ENCODE measurements at regions not wholly inside any gene's neighbourhood (a gene's known extent, or its start where the extent isn't known, plus 50 kb on each side); places are given as distances from the start of the nearest gene placed in this dataset.

- ATAC-seq (ENCODE audit: insufficient read depth, low FRiP score), result no peak
- WGBS, 2 donors, result 82 to 85% methylated on average over 6 of the region's 6 CpGs
Observed at GRCh38 chr4:153110739-153111138, 93.5 kb upstream of the TRIM2 start.

GRCh38 chr4:153111426-153112040 lies 92.7 kb upstream of the TRIM2 start:
- 92 to 93% methylated on average over 10 of the region's 10 CpGs for WGBS, 2 donors
- no peaks in the 10 kb centered on the region for H3K9me3 ChIP-seq (ENCODE audit: control insufficient read depth in 4 of 4, insufficient read depth in 3 of 4, low read length in 3 of 4)
- no peak for TF ChIP-seq CTCF (IDR thresholded peaks at IDR 0.05; ENCODE audit: control extremely low read depth, extremely low read depth)
- ATAC-seq (ENCODE audit: insufficient read depth, low FRiP score) (no peak), DNase-seq (no peak)
- H3K36me3 ChIP-seq (ENCODE audit: control insufficient read depth in 4 of 4, insufficient read depth in 4 of 4, low read length in 4 of 4), result no peaks in the 10 kb centered on the region
- H3K9ac ChIP-seq (ENCODE audit: insufficient read depth in 1 of 2, low read length in 2 of 2), result no peak overlapping the region
- no peaks in the 10 kb centered on the region for H3K27me3 ChIP-seq (ENCODE audit: control insufficient read depth in 3 of 3, insufficient read depth in 3 of 3, low read length in 2 of 3)
- peaks cover 0 to 9% (median 0%) of the 10 kb centered on the region in 5 donors for H3K4me1 ChIP-seq (ENCODE audit: control insufficient read depth in 5 of 5, insufficient read depth in 5 of 5, low read length in 5 of 5)
- H3K27ac ChIP-seq (ENCODE audit: low read depth in 1 of 2, low read length in 1 of 2), result no peak overlapping the region
- H3K4me3 ChIP-seq, result no peak overlapping the region

More at GRCh38 chr4:153110739-153111138, 93.5 kb upstream of the TRIM2 start:
- Histone ChIP-seq H3K27ac (ENCODE audit: low read depth in 1 of 2, low read length in 1 of 2) (no peak overlapping the region), H3K9me3 (ENCODE audit: control insufficient read depth in 4 of 4, insufficient read depth in 3 of 4, low read length in 3 of 4) (no peaks in the 10 kb centered on the region), H3K4me3 (no peak overlapping the region), H3K4me1 (ENCODE audit: control insufficient read depth in 5 of 5, insufficient read depth in 5 of 5, low read length in 5 of 5) (peaks cover 0 to 9% (median 0%) of the 10 kb centered on the region in 5 donors), H3K9ac (ENCODE audit: insufficient read depth in 1 of 2, low read length in 2 of 2) (no peak overlapping the region), H3K27me3 (ENCODE audit: control insufficient read depth in 3 of 3, insufficient read depth in 3 of 3, low read length in 2 of 3) (no peaks in the 10 kb centered on the region), H3K36me3 (ENCODE audit: control insufficient read depth in 4 of 4, insufficient read depth in 4 of 4, low read length in 4 of 4) (no peaks in the 10 kb centered on the region)
- TF ChIP-seq CTCF (IDR thresholded peaks at IDR 0.05; ENCODE audit: control extremely low read depth, extremely low read depth), result no peak
- no peak for DNase-seq

GRCh38 chr4:153112041-153112441 lies 92.2 kb upstream of the TRIM2 start:
- H3K27me3 ChIP-seq (ENCODE audit: control insufficient read depth in 3 of 3, insufficient read depth in 3 of 3, low read length in 2 of 3), result no peaks in the 10 kb centered on the region
- no peak for DNase-seq
- 90 to 93% methylated on average over 10 of the region's 10 CpGs for WGBS, 2 donors

More at GRCh38 chr4:153112041-153112441, 92.2 kb upstream of the TRIM2 start:
- ATAC-seq (ENCODE audit: insufficient read depth, low FRiP score), result no peak
- H3K27ac ChIP-seq (ENCODE audit: low read depth in 1 of 2, low read length in 1 of 2), result no peak overlapping the region
- no peak for TF ChIP-seq CTCF (IDR thresholded peaks at IDR 0.05; ENCODE audit: control extremely low read depth, extremely low read depth)
- H3K4me1 ChIP-seq (ENCODE audit: control insufficient read depth in 5 of 5, insufficient read depth in 5 of 5, low read length in 5 of 5), result peaks cover 0 to 9% (median 0%) of the 10 kb centered on the region in 5 donors
- no peaks in the 10 kb centered on the region for H3K36me3 ChIP-seq (ENCODE audit: control insufficient read depth in 4 of 4, insufficient read depth in 4 of 4, low read length in 4 of 4)
- no peak overlapping the region for H3K9ac ChIP-seq (ENCODE audit: insufficient read depth in 1 of 2, low read length in 2 of 2)
- H3K9me3 ChIP-seq (ENCODE audit: control insufficient read depth in 4 of 4, insufficient read depth in 3 of 4, low read length in 3 of 4), result no peaks in the 10 kb centered on the region
- H3K4me3 ChIP-seq, result no peak overlapping the region
